ENCODE measurements at regions not wholly inside any gene's neighbourhood (a gene's known extent, or its start where the extent isn't known, plus 50 kb on each side); places are given as distances from the start of the nearest gene placed in this dataset.

DNA sequence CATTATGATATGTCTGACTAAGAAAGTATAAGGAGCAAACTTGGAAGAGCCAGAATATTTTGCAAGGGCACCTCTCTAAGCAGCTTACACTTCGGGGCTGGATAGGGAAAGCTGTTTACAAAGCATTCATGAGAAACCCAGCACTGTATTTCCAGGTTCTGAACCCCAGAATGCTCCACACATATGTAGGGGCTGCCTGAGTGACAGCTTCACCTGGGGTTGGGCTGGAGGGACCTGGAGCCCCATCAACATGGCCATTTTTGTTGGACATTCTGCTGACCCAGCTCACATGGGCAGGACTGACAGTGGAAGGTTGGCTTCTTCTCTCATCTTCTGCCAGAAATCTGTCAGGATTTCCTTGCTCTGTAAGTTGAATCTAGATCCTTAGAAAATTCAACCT is 197.1 kb upstream of the SSTR4 start:
- H3K27me3 Mint-ChIP-seq (ENCODE audit: low read depth), result peaks cover 11% of the 10 kb centered on the region; the same call in 1 of the 2 replicates
- H4K5ac ChIP-seq (ENCODE audit: insufficient read length, low read depth, low read length), result no peak overlapping the region
- no peaks in the 10 kb centered on the region; a peak in 1 of 7 replicates for H3K36me3 Mint-ChIP-seq (ENCODE audit: insufficient read depth in 1 of 3, low read depth in 3 of 3)

More for the DNA sequence above, 197.1 kb upstream of the SSTR4 start:
- Histone ChIP-seq H3K4ac (ENCODE audit: low read depth, low read length) (no peak overlapping the region), H4K91ac (ENCODE audit: insufficient read length, low read depth, low read length) (no peak overlapping the region), H4K20me1 (ENCODE audit: control insufficient read depth, insufficient read depth, insufficient read length) (no peaks in the 10 kb centered on the region), H3K4me2 (ENCODE audit: insufficient read depth, insufficient read length, low read length) (no peak overlapping the region), H2AK5ac (ENCODE audit: insufficient read length, low read length) (no peak overlapping the region), H3K79me2 (ENCODE audit: insufficient read depth, low read length) (no peaks in the 10 kb centered on the region), H3K27ac (ENCODE audit: insufficient read length, low read depth, low read length) (no peak overlapping the region), H3K23me2 (ENCODE audit: insufficient read length, low read depth, low read length, poor library complexity, severe bottlenecking) (no peaks in the 10 kb centered on the region), H3K9ac (ENCODE audit: extremely low read depth, insufficient read length, low read length) (no peak overlapping the region), H3K18ac (ENCODE audit: insufficient read length, low read depth, low read length) (no peak overlapping the region), H3K27me3 (ENCODE audit: insufficient read depth, low read length) (no peaks in the 10 kb centered on the region), H2BK120ac (ENCODE audit: low read depth, low read length, poor library complexity, severe bottlenecking) (no peak overlapping the region), H2BK15ac (ENCODE audit: low read depth, low read length) (no peak overlapping the region), H3K23ac (ENCODE audit: insufficient read length, low read depth, low read length) (no peak overlapping the region), H2BK20ac (ENCODE audit: low read depth, low read length, poor library complexity, severe bottlenecking) (no peak overlapping the region), H3T11ph (ENCODE audit: low read length) (no peak overlapping the region), H3K9me3 (ENCODE audit: control insufficient read depth, low read depth, low read length) (no peaks in the 10 kb centered on the region), H3K14ac (ENCODE audit: insufficient read depth, low read length) (no peak overlapping the region), H3K79me1 (ENCODE audit: insufficient read depth, low read depth, low read length, poor library complexity, severe bottlenecking) (no peaks in the 10 kb centered on the region), H2BK12ac (ENCODE audit: insufficient read length, low read depth, low read length) (no peak overlapping the region), H3K4me1 (ENCODE audit: insufficient read depth, low read length) (no peaks in the 10 kb centered on the region), H4K8ac (replicated peaks; ENCODE audit: insufficient read length, low read depth, low read length) (no peak overlapping the region), H2BK5ac (ENCODE audit: insufficient read length, low read length) (no peak overlapping the region), H2AFZ (ENCODE audit: low read length) (no peak overlapping the region), H3K56ac (ENCODE audit: insufficient read length, low read depth, low read length) (no peak overlapping the region)
- H3K9me3 Mint-ChIP-seq, result no peaks in the 10 kb centered on the region
- no peaks in the 10 kb centered on the region for H3K4me1 Mint-ChIP-seq
- no peak overlapping the region for H3K27ac Mint-ChIP-seq
- DNase-seq, result no peak
- WGBS (ENCODE audit: extremely low coverage, insufficient read length, low lambda C conversion rate), result no CpG with 5 or more reads among the region's 1 CpG
- H3K4me3 Mint-ChIP-seq, result no peak overlapping the region
- TF ChIP-seq, protein P1, sequence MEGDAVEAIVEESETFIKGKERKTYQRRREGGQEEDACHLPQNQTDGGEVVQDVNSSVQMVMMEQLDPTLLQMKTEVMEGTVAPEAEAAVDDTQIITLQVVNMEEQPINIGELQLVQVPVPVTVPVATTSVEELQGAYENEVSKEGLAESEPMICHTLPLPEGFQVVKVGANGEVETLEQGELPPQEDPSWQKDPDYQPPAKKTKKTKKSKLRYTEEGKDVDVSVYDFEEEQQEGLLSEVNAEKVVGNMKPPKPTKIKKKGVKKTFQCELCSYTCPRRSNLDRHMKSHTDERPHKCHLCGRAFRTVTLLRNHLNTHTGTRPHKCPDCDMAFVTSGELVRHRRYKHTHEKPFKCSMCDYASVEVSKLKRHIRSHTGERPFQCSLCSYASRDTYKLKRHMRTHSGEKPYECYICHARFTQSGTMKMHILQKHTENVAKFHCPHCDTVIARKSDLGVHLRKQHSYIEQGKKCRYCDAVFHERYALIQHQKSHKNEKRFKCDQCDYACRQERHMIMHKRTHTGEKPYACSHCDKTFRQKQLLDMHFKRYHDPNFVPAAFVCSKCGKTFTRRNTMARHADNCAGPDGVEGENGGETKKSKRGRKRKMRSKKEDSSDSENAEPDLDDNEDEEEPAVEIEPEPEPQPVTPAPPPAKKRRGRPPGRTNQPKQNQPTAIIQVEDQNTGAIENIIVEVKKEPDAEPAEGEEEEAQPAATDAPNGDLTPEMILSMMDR (conservative IDR thresholded peaks at IDR 0.05), result no peak
